NCI-H69 (cell line): ENCODE measurements at regions not wholly inside any gene's neighbourhood (a gene's known extent, or its start where the extent isn't known, plus 50 kb on each side); places are given as distances from the start of the nearest gene placed in this dataset.
"Not testable (repeated sequence)": the region's sequence is repeated elsewhere in the genome, so short reads cannot be mapped to it uniquely, and the experiment has no call there.

Source experiments
- DNase-seq: peaks from one replicate; lab custom pipeline; 2025; lab: John Stamatoyannopoulos, UW

DNA sequence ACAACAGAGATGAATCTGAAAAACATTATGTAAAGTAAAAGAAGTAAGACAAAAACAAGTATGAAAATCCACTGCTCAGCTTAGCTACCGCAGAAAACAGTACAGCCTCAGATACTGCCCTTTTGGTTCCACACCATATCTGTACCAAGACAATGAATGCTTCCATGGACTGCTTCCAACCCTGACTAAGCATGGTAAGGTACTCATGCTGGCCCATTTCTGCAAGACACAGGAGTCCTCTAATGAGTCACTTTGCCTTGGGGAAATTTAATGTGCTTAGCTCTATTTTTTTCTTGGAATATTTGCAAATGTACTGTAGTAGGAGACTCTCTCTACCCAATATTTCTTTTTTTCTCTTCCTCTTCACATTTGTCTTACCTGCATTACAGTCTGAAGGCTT is 931.7 kb upstream of the HS3ST1 start:
- no peak for DNase-seq

GRCh38 chr4:12359420-12359819 is 930.7 kb upstream of the HS3ST1 start:
- DNase-seq, result no peak

DNA sequence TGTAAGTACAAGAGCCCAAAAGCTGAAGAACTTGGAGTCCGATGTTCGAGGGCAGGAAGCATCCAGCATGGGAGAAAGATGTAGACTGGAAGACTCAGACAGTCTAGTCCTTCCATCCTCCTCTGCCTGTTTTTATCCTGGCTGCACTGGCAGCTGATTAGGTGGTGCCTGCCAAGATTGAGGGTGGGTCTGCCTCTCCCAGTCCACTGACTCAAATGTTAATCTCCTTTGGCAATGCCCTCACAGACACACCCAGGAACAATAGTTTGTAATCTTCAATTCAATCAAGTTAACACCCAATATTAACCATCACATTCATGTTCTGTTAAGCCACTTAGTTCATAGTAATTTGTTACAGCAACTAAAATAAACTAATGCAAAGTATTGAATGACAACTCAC is 904.4 kb upstream of the HS3ST1 start:
- DNase-seq, result not testable (repeated sequence)

- DNase-seq, result no peak
Observed at GRCh38 chr4:12324965-12325364, 896.3 kb upstream of the HS3ST1 start.

DNA sequence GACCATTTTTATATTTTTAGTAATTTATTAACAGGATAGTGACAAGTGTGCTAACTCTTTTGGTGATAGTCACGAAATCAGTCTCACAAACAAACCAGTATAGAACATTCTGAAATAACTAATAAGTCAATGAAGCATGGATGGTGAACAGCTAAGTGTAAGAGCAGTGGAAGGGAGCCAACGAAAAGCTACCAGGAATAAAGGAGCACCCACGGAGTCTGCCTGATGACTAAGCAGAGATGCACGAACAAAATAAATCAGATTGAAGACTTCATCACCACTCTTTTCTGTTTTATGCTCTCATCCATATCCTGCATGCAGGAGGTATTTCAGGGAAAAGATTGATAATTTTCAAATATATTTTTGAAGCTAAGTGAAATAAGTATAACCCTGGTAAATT is 891.1 kb upstream of the HS3ST1 start:
- DNase-seq, result no peak

- DNase-seq, result no peak
Observed at GRCh38 chr4:12304905-12305304, 876.2 kb upstream of the HS3ST1 start.

DNA sequence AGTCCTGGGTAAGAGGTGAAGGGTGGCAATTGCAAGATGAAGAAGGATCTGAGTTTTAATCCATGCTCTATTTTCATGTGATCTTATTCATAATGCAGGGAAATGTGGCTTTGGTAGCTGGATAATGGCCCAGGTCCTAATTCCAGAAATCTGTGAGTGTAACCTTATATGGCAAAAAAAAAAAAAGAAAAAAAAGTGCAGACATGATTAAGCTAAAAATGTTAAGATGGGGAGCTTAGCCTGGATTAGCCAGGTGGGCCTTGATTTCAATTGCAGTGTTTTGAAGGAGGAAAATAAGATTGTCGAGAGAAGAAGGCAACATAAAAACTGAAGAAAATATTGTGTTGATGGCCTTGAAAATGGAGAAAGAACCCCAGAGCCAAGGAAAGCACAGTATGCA is 867.7 kb upstream of the HS3ST1 start:
- no peak for DNase-seq

DNA sequence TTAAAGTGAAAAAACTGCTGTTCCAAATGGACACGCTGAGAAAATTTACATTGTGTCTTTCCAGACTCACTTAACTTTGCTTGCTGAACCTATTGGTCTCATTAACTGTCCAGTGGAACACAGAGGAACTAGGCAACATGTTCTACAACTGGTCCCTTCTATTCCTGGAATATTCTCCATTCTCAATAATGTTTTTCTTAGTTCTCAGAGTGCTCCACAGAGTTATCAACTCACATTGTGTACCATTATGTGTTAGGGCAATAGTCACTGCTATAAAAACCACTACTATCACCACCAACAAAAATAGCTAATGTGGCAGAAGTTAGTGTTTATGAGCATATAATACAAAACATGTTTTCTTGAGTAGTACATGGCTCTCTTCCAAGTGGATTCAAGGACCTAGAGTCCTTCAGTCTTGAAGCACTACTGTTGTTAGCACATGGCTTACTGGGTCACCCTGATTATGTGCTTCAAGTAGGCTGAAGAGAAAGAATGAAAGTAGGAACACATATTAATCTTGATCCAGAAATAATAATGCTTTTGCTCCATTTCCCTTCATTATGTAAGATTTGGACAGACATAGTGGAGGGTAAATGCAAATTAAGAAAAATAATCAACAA is 865.3 kb upstream of the HS3ST1 start:
- DNase-seq, result no peak

GRCh38 chr4:12286351-12286750 is 857.7 kb upstream of the HS3ST1 start:
- no peak for DNase-seq

GRCh38 chr4:12270546-12270945 is 841.9 kb upstream of the HS3ST1 start:
- DNase-seq, result no peak

DNA sequence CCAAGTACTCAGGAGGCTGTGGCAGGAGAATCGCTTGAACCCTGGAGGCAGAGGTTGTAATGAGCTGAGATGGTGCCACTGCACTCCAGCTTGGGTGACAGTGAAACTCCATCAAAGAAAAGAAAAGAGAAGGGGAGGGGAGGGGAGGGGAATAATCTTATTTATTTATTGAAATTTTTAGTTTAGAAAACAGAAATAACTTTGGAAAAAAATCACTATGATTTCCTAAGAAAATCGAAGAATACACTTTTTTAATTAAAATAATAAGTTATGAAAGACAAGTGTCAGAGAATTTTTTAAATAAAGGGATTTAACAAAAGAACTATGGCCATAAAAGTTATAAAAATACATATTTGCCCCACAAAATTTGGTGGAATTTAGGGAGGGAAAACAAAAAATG is 836.9 kb upstream of the HS3ST1 start:
- DNase-seq, result no peak

DNA sequence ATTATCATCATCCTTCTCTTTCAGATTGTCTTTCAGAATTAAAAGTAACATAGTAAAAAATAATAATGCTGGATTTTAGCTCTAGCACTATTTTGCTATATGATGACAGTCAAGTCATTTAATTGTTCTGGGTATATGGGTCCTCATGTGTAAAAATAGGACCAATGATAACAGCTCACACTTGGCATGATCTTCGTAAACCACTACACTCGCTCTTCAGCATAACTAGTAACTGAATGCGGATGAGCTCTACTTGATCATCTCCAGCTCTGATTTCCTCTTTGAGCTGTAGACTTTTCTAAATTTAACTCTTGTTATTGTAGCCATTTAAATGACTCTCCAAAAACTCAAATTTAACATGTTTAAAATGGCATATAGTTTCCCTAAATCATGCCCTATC is 831.8 kb upstream of the HS3ST1 start:
- DNase-seq, result no peak

GRCh38 chr4:12244973-12245372 is 816.3 kb upstream of the HS3ST1 start:
- DNase-seq, result no peak

- no peak for DNase-seq
Observed at GRCh38 chr4:12242354-12242753, 813.7 kb upstream of the HS3ST1 start.

DNA sequence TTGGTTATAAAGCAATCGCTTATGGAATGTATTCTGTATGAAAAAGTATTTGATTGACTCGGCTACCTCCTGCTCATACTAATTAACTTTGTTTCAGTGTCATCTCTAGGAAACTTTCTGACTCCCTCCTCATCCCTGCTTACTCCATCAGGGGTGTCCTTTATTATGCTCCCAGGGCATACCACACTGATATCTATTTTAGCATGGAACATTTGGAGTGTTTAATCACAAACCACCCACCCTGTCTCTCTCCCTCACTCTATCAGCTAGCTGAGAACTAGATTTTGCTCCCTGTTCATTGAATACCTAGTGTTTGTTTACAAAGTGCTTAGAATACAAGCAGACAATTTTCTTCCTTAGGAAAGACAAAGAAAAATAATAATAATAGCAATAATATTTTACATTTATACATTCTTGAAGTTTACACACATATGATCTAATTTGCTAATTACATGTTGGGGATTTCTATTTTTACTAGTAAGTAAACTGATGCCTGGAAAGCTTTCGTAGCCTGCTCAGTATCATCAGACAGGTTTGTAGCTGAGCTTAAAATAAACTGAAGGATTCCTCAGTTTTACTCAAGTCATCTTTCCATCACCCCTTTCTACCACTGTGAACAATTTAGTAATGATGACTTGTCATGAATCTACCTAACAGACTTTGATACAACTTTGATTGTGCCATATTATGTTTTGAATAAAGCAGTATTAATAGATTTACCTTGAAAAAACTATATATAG is 811.4 kb upstream of the HS3ST1 start:
- no peak for DNase-seq

GRCh38 chr4:12231098-12231497 is 802.4 kb upstream of the HS3ST1 start:
- no peak for DNase-seq

- DNase-seq, result no peak
Observed at GRCh38 chr4:12221031-12221430, 792.3 kb upstream of the HS3ST1 start.

DNA sequence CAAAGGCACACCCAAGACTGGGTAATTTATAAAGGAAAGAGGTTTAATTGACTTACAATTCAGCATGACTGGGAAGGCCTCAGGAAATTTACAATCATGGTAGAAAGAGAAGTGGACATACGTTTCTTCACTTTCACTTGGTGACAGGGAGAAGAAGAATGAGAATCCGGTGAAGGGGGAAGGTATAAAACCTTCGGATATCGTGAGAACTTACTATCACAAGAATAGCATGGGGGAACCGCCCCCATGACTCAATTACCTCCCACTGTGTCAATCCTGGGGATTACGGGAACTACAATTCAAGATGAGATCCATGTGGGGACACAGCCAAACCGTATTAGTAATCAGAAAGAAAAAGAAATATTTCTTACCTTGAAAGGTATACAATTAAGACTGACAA is 782.9 kb upstream of the HS3ST1 start:
- DNase-seq, result no peak

DNA sequence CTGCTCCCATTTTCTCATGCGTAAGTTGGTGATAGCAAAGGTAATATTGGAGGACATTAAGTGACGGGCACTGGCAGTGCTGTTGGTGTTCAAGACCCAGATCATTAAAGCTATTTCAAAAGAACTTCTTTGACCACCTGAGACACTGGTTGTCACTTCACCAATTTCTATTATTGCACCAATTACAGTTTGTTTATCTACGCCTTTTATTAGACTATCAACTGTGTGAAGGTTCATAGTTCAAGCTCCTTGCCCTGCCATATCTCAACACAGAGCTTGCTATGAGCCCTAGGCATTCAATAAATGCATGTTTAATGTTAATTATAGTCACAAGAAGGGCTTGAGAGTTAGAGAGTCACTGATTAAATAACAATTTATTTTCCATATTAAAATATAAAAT is 778.7 kb upstream of the HS3ST1 start:
- no peak for DNase-seq

- DNase-seq, result no peak
Observed at GRCh38 chr4:12206091-12206490, 777.4 kb upstream of the HS3ST1 start.

DNA sequence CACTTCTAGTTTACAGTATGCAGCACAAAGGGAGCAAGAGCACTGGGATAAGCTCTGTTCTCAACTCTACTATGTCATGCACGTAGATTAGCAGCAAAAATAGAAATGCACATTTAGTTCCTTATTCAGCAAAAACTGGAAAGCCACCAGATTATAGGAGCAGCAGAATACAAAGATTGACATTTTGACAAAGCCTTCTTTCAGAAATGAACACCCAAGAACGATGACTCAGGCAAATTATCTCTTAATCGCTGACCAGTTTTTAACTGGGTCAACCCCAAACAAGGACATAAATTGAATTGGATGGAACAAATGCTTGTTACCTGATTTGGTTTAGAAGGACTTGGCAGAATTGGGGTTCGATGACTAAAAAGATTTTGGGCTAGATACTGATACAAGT is 775.3 kb upstream of the HS3ST1 start:
- DNase-seq, result no peak

- DNase-seq, result no peak
Observed at GRCh38 chr4:12200226-12200625, 771.5 kb upstream of the HS3ST1 start.

- DNase-seq, result no peak
Observed at GRCh38 chr4:12186526-12186925, 757.8 kb upstream of the HS3ST1 start.
